K562 (cell line): ENCODE measurements at regions not wholly inside any gene's neighbourhood (a gene's known extent, or its start where the extent isn't known, plus 50 kb on each side); places are given as distances from the start of the nearest gene placed in this dataset.

Experiments used
- ATAC-seq: fragments of 200-7000 bp; cut with Tn5 transposase; 3 replicates; pipeline ENCODE4 v1.9.1; 2020; ENCODE audit warnings: moderate library complexity
- BruUV-seq: library from RNA; stranded (reverse); fragments of 400-500 nt; replicated peaks from 2 replicates; lab custom pipeline; 2021; lab: Mats Ljungman, UMichigan
- CTCF ChIA-PET: fragments of 300-600 bp; formaldehyde crosslinking; extraction: SDS; loops from one replicate; lab custom pipeline; 2021; ENCODE audit warnings: low intra/inter-chr PET ratio; lab: Yijun Ruan, JAX
- POLR2A ChIA-PET: fragments of 300-600, 350-650 bp; sonication (Branson Sonifier 250); formaldehyde crosslinking; extraction: SDS; loops from one replicate; lab custom pipeline; 2021; ENCODE audit warnings: antibody characterized with exemption, inconsistent platforms; lab: Yijun Ruan, JAX
- DNase-seq, 4 experiments: peaks; one replicate each; pipeline versions ENCODE4 v3.0.0 to v3.0.0-alpha.2; 2011 to 2018; ENCODE audit warnings: low spot score in 3 of 4, mixed read lengths in 3 of 4; ENCODE audit errors: extremely low read depth in 1 of 4
- FAIRE-seq: peaks from 2 replicates; lab custom pipeline; 2011; peaks lifted over from hg19 to GRCh38; lab: Jason Lieb, UNC
- H2AFZ ChIP-seq: 2 replicates; pipeline ENCODE4 v1.6.0; 2011; ENCODE audit warnings: low read depth, low read length, control low read depth, inconsistent platforms
- H3K27ac ChIP-seq: fragments of 200-600 bp; 3 replicates; pipeline ENCODE4 v1.8.0; 2011; ENCODE audit warnings: low read depth, mild to moderate bottlenecking, control low read depth, inconsistent platforms, low read length, moderate library complexity, mixed read lengths; ENCODE audit errors: extremely low read depth
- H3K27me3 ChIP-seq, 2 experiments: fragments of 300-600 bp in 1 of 2; 2 replicates in 1 of 2; 3 replicates in 1 of 2; pipeline versions ENCODE4 v1.6.0 to v1.8.0; 2011; ENCODE audit warnings: inconsistent platforms in 2 of 2, low read length in 2 of 2, mild to moderate bottlenecking in 1 of 2, mixed read lengths in 1 of 2, moderate library complexity in 1 of 2; ENCODE audit not compliant: control insufficient read depth in 2 of 2, insufficient read depth in 2 of 2
- H3K36me3 ChIP-seq: fragments of 300-600 bp; 3 replicates; pipeline ENCODE4 v1.8.0; 2011; ENCODE audit warnings: mild to moderate bottlenecking, low read length, inconsistent platforms; ENCODE audit not compliant: control insufficient read depth, insufficient read depth
- H3K4me1 ChIP-seq, 2 experiments: fragments of 200-600 bp in 1 of 2; replicated peaks in 1 of 2; 2 replicates in 1 of 2; 3 replicates in 1 of 2; pipeline versions ENCODE4 v1.5.1 to v1.8.0; 2011; ENCODE audit warnings: inconsistent platforms in 2 of 2, low read length in 2 of 2, mild to moderate bottlenecking in 1 of 2, mixed read lengths in 1 of 2, moderate library complexity in 1 of 2; ENCODE audit not compliant: control insufficient read depth in 2 of 2, insufficient read depth in 2 of 2
- H3K4me2 ChIP-seq: 2 replicates; pipeline ENCODE4 v1.6.1; 2011; ENCODE audit warnings: low read length, control low read depth, inconsistent platforms, mixed read lengths; ENCODE audit not compliant: insufficient read depth
- H3K4me3 ChIP-seq: fragments of 200-600 bp; sonication (generic), shearing (Covaris generic); 2 replicates; pipeline ENCODE4 v1.5.1; 2016; ENCODE audit warnings: control low read depth, inconsistent platforms
- H3K79me2 ChIP-seq: fragments of 200-600 bp; 3 replicates; pipeline ENCODE4 v1.8.0; 2011; ENCODE audit warnings: low read length, inconsistent platforms; ENCODE audit not compliant: control insufficient read depth, insufficient read depth
- H3K9ac ChIP-seq, 2 experiments: 2 replicates each; pipeline versions ENCODE4 v1.6.0 to v1.6.1; 2011; ENCODE audit warnings: low read depth in 2 of 2, low read length in 2 of 2, control low read depth in 1 of 2, inconsistent platforms in 1 of 2, mild to moderate bottlenecking in 1 of 2, mixed read lengths in 1 of 2; ENCODE audit not compliant: insufficient read depth in 1 of 2
- H3K9me1 ChIP-seq: one replicate; pipeline ENCODE4 v1.6.0; 2011; ENCODE audit warnings: inconsistent platforms, mild to moderate bottlenecking, low read length, moderate library complexity; ENCODE audit not compliant: control insufficient read depth, insufficient read depth
- H3K9me3 ChIP-seq: replicated peaks from 2 replicates; pipeline ENCODE4 v1.5.1; 2011; ENCODE audit warnings: low read depth, low read length, inconsistent platforms; ENCODE audit not compliant: control insufficient read depth, insufficient read depth
- H4K20me1 ChIP-seq: replicated peaks from 2 replicates; pipeline ENCODE4 v1.6.1; 2011; ENCODE audit warnings: low read length, inconsistent platforms, mixed read lengths; ENCODE audit not compliant: control insufficient read depth, insufficient read depth
- ARID4B ChIP-seq: sonication (generic); formaldehyde crosslinking; IDR thresholded peaks from 2 replicates; pipeline ENCODE4 v1.8.0; 2022; ENCODE audit warnings: mild to moderate bottlenecking, missing genetic modification reagents
- CAMTA2 ChIP-seq: fragments of 250-450 bp; sonication (Bioruptor Pico); conservative IDR thresholded peaks from 2 replicates; pipeline ENCODE4 v1.5.1; 2022
- CLOCK ChIP-seq: fragments of 250-450 bp; sonication (Bioruptor Pico); IDR thresholded peaks from 2 replicates; pipeline ENCODE4 v1.4.0; 2020; ENCODE audit warnings: mild to moderate bottlenecking, moderate library complexity, borderline replicate concordance
- DNMT1 ChIP-seq: fragments of 450-650 bp; IDR thresholded peaks from 2 replicates; pipeline ENCODE4 v1.6.1; 2016; ENCODE audit warnings: antibody characterized with exemption, mild to moderate bottlenecking
- FOXK1 ChIP-seq: sonication (generic); formaldehyde crosslinking; IDR thresholded peaks from 2 replicates; pipeline ENCODE4 v1.8.0; 2022; ENCODE audit warnings: missing genetic modification reagents, mild to moderate bottlenecking, borderline replicate concordance
- GATA2 ChIP-seq: sonication (generic); formaldehyde crosslinking; IDR thresholded peaks from 2 replicates; pipeline ENCODE4 v1.4.0; 2020; ENCODE audit warnings: mild to moderate bottlenecking, missing genetic modification reagents
- IRF9 ChIP-seq: fragments of 450-650 bp; IDR thresholded peaks from 2 replicates; pipeline ENCODE4 v1.6.1; 2016; ENCODE audit warnings: missing biosample characterization, missing genetic modification characterization
- KHSRP ChIP-seq: fragments of 450-650 bp; IDR thresholded peaks from 2 replicates; pipeline ENCODE4 v1.6.1; 2017
- LEF1 ChIP-seq: fragments of 450-650 bp; IDR thresholded peaks from 2 replicates; pipeline ENCODE4 v1.6.1; 2016; ENCODE audit warnings: mild to moderate bottlenecking
- MTA2 ChIP-seq: fragments of 450-650 bp; IDR thresholded peaks from 2 replicates; pipeline ENCODE4 v1.6.1; 2016; ENCODE audit warnings: low read depth
- RBM39 ChIP-seq: fragments of 200-400 bp; formaldehyde crosslinking; optimal IDR thresholded peaks from 2 replicates; pipeline ENCODE3; 2018; ENCODE audit warnings: low read depth, low read length
- TAF9B ChIP-seq: fragments of 450-650 bp; IDR thresholded peaks from 2 replicates; pipeline ENCODE4 v1.6.1; 2018; ENCODE audit warnings: mild to moderate bottlenecking; ENCODE audit not compliant: partially characterized antibody
- ZBTB43 ChIP-seq: sonication (generic); formaldehyde crosslinking; IDR thresholded peaks from 2 replicates; pipeline ENCODE4 v1.8.0; 2023; ENCODE audit warnings: mild to moderate bottlenecking, missing genetic modification reagents
- WGBS: fragments of 100-300 bp; shearing (Covaris generic); methylation state at CpG from one replicate; pipeline ENCODE4 v1.1.6; 2016; ENCODE audit warnings: low coverage, mixed read lengths; ENCODE audit not compliant: insufficient coverage; ENCODE audit errors: missing lambda C conversion rate; 5-methylcytosine and 5-hydroxymethylcytosine counted together
- in situ Hi-C: fragments of 300-500 bp; cut with MboI; formaldehyde crosslinking; loops from 4 replicates; pipeline ENCODE4 v1.15.0; 2018; ENCODE audit warnings: inconsistent platforms, mixed read lengths
- intact Hi-C: fragments of 100-400 bp; cut with micrococcal nuclease; formaldehyde crosslinking; loops from 2 replicates; pipeline ENCODE4 v1.14.2; 2022

GRCh38 chr22:34588871-34589545 is 476.9 kb upstream of the ISX start:
- Histone ChIP-seq H3K4me1 (no peaks in the 10 kb centered on the region), H2AFZ (no peak overlapping the region), H3K9me1 (no peaks in the 10 kb centered on the region), H3K9ac (no peak overlapping the region), H3K27me3 (no peaks in the 10 kb centered on the region), H3K79me2 (no peaks in the 10 kb centered on the region), H3K36me3 (no peaks in the 10 kb centered on the region), H3K9me3 (no peaks in the 10 kb centered on the region), H3K27ac (no peak overlapping the region), H3K4me2 (no peak overlapping the region), H4K20me1 (no peaks in the 10 kb centered on the region), H3K4me3 (no peak overlapping the region)
- 0% methylated on average over 13 of the region's 26 CpGs for WGBS
- FAIRE-seq (no peak), ATAC-seq (no peak), DNase-seq (peak in 1 of 4 experiments; percentile 4)
- ChIA-PET CTCF (no interaction called here), POLR2A (no interaction called here)
- intact Hi-C loops: no loop called here
- BruUV-seq: no TSS peak
- in situ Hi-C loops: no loop called here
- TF ChIP-seq DNMT1 (no peak), TAF9B (no peak), CLOCK (CRISPR knock-in tag) (no peak), ARID4B (no peak), GATA2 (CRISPR knock-in tag) (no peak), IRF9 (tag) (no peak), CAMTA2 (CRISPR knock-in tag) (no peak), FOXK1 (no peak), MTA2 (no peak), ZBTB43 (no peak), LEF1 (no peak), RBM39 (no peak), KHSRP (no peak)
